Lower leg skin (tissue), 4 donors: ENCODE measurements at regions not wholly inside any gene's neighbourhood (a gene's known extent, or its start where the extent isn't known, plus 50 kb on each side); places are given as distances from the start of the nearest gene placed in this dataset.

Experiments
- DNase-seq, 2 donors: peaks; one replicate each; pipeline ENCODE4 v3.0.0-alpha.2; 2019; ENCODE audit warnings: low spot score in 2 of 2
- H3K4me3 ChIP-seq: fragments of 200-600 bp; sonication (generic); 2 replicates; pipeline ENCODE4 v1.5.1; 2017; ENCODE audit warnings: mild to moderate bottlenecking, low read depth; ENCODE audit not compliant: poor library complexity, severe bottlenecking
- POLR2A ChIP-seq, 2 donors: fragments of 450-650 bp; IDR thresholded peaks; one replicate each; pipeline ENCODE4 v1.6.1; 2016 to 2017; ENCODE audit warnings: antibody characterized with exemption in 2 of 2, mild to moderate bottlenecking in 1 of 2, moderate library complexity in 1 of 2
- WGBS, 2 donors: methylation state at CpG; one replicate each; pipeline ENCODE4 v1.1.5; 2018; 5-methylcytosine and 5-hydroxymethylcytosine counted together
- intact Hi-C: fragments of 100-400 bp; cut with DNase I; formaldehyde crosslinking; loops from one replicate; pipeline ENCODE4 v1.15.0; 2023; ENCODE audit warnings: low total_unique reads
- TF ChIP-seq, protein P1 (sequence below), 3 donors: fragments of 450-650 bp; IDR thresholded peaks; one replicate each; pipeline ENCODE4 v1.5.1; 2016; ENCODE audit warnings: antibody characterized with exemption in 3 of 3, mild to moderate bottlenecking in 3 of 3, moderate library complexity in 2 of 3

- intact Hi-C loops = no loop called here
- H3K4me3 ChIP-seq = no peak overlapping the region
- DNase-seq = no peak
- 92 to 94% methylated on average over 1 of the region's 1 CpG for WGBS, 2 donors
- TF ChIP-seq, protein P1, sequence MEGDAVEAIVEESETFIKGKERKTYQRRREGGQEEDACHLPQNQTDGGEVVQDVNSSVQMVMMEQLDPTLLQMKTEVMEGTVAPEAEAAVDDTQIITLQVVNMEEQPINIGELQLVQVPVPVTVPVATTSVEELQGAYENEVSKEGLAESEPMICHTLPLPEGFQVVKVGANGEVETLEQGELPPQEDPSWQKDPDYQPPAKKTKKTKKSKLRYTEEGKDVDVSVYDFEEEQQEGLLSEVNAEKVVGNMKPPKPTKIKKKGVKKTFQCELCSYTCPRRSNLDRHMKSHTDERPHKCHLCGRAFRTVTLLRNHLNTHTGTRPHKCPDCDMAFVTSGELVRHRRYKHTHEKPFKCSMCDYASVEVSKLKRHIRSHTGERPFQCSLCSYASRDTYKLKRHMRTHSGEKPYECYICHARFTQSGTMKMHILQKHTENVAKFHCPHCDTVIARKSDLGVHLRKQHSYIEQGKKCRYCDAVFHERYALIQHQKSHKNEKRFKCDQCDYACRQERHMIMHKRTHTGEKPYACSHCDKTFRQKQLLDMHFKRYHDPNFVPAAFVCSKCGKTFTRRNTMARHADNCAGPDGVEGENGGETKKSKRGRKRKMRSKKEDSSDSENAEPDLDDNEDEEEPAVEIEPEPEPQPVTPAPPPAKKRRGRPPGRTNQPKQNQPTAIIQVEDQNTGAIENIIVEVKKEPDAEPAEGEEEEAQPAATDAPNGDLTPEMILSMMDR (IDR thresholded peaks at IDR 0.05) = no peak
- no peak for TF ChIP-seq POLR2A (IDR thresholded peaks at IDR 0.05)
These were observed 571.1 kb downstream of the JRKL start for GRCh38 chr11:96960926-96961325.

DNA sequence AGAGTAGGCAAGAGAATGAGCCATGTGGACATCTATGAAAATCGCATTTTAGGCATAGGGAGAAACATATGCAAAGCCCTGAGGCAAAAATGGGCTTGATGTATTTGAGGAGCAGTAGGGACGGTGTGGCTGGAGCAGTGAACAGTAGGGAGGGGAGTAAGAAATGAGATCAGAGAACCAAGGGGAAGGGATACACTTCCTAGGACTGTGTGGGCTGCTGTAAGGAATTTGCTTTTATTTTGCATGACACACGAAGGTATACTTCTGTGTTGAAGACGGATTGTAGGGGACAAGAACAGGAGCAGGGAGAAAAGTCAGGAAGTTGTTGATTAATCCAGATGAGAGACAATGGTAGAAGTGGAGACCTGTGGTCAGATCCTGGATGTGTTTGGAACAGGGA lies 572.1 kb downstream of the JRKL start:
- intact Hi-C loops = no loop called here
- DNase-seq = no peak
- no peak overlapping the region for H3K4me3 ChIP-seq
- no peak for TF ChIP-seq POLR2A (IDR thresholded peaks at IDR 0.05)
- TF ChIP-seq, protein P1 (IDR thresholded peaks at IDR 0.05) = no peak
- WGBS, 2 donors = 62 to 69% methylated on average over 4 of the region's 4 CpGs

GRCh38 chr11:96963375-96963774 lies 573.6 kb downstream of the JRKL start:
- WGBS, 2 donors = 96 to 100% methylated on average over 2 of the region's 2 CpGs
- H3K4me3 ChIP-seq = no peak overlapping the region
- DNase-seq = no peak
- intact Hi-C loops = no loop called here
- TF ChIP-seq, protein P1 (IDR thresholded peaks at IDR 0.05) = no peak
- TF ChIP-seq POLR2A (IDR thresholded peaks at IDR 0.05) = no peak

GRCh38 chr11:96964661-96965060 lies 574.8 kb downstream of the JRKL start:
- H3K4me3 ChIP-seq = no peak overlapping the region
- TF ChIP-seq POLR2A (IDR thresholded peaks at IDR 0.05) = no peak
- TF ChIP-seq, protein P1 (IDR thresholded peaks at IDR 0.05) = no peak
- DNase-seq = no peak
- intact Hi-C loops = no loop called here
- WGBS, 2 donors = 71 to 86% methylated on average over 2 of the region's 2 CpGs

DNA sequence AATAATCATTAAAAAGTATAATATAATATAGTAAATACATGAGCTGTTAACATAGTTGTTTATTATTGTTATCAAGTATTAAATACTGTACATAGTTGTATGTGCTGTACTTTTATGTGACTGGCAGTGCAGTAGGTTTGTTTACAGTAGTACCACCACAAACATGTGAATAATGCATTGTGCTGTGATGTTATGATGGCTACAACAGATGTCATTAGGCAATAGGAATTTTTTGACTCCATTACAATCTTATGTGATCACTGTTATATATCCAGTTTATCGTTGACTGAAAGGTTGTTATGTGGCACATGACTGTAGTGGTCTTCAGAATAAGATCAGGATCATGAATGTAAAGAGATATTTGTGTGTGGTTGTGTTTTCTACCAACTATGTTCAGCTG lies 577.8 kb downstream of the JRKL start:
- intact Hi-C loops = no loop called here
- H3K4me3 ChIP-seq = no peak overlapping the region
- no peak for DNase-seq
- 73 to 81% methylated on average over 1 of the region's 1 CpG for WGBS, 2 donors
- TF ChIP-seq, protein P1 (IDR thresholded peaks at IDR 0.05) = no peak
- TF ChIP-seq POLR2A (IDR thresholded peaks at IDR 0.05) = no peak

DNA sequence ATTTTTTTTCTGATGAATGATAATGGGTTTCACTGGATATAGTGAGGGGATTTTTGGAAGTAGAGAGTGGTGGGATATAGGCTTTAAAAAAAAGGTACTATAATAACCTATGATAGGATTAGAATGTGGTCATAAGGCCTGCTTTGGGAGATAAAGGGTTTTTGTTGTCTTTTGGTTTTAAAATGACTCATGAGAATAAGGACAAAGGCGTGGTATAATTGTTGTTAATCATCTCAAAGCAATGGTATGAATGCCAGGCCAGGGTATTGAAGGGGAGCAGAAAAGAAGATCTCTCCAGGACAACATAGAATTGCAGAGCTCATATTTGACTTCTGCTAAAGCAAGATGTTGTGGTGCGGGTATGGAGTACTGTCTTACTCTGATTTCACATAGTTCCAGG lies 579.4 kb downstream of the JRKL start:
- no peak for DNase-seq
- no peak for TF ChIP-seq POLR2A (IDR thresholded peaks at IDR 0.05)
- TF ChIP-seq, protein P1 (IDR thresholded peaks at IDR 0.05) = no peak
- H3K4me3 ChIP-seq = no peak overlapping the region
- 68 to 80% methylated on average over 2 of the region's 2 CpGs for WGBS, 2 donors
- intact Hi-C loops = no loop called here
